Neural progenitor cell (in vitro differentiated cells): ENCODE measurements at regions not wholly inside any gene's neighbourhood (a gene's known extent, or its start where the extent isn't known, plus 50 kb on each side); places are given as distances from the start of the nearest gene placed in this dataset.

Experiments
- DNase-seq: peaks from one replicate; pipeline ENCODE4 v3.0.0-alpha.2; 2016; ENCODE audit warnings: low spot score
- H2AFZ ChIP-seq: fragments of 200-600 bp; sonication (generic); replicated peaks from 2 replicates; pipeline ENCODE4 v1.6.1; 2016; ENCODE audit warnings: antibody characterized with exemption
- H3F3A ChIP-seq: fragments of 200-600 bp; sonication (generic); 2 replicates; pipeline ENCODE4 v1.6.1; 2016; ENCODE audit warnings: antibody characterized with exemption, low read depth
- H3K27ac ChIP-seq: fragments of 200-600 bp; sonication (generic); 2 replicates; pipeline ENCODE4 v1.5.1; 2016; ENCODE audit warnings: mild to moderate bottlenecking
- H3K27me3 ChIP-seq: fragments of 200-600 bp; sonication (generic); 2 replicates; pipeline ENCODE4 v1.6.1; 2016; ENCODE audit warnings: mild to moderate bottlenecking, moderate library complexity
- H3K36me3 ChIP-seq: fragments of 200-600 bp; sonication (generic); 2 replicates; pipeline ENCODE4 v1.5.1; 2016
- H3K4me1 ChIP-seq: fragments of 200-600 bp; sonication (generic); 2 replicates; pipeline ENCODE4 v1.6.1; 2016; ENCODE audit warnings: mixed run types
- H3K4me2 ChIP-seq: fragments of 200-600 bp; sonication (generic); 2 replicates; pipeline ENCODE4 v1.6.1; 2016
- H3K4me3 ChIP-seq: fragments of 200-600 bp; sonication (generic); 2 replicates; pipeline ENCODE4 v1.5.1; 2016
- H3K79me2 ChIP-seq: fragments of 200-600 bp; sonication (generic); 2 replicates; pipeline ENCODE4 v1.6.1; 2016; ENCODE audit warnings: low read depth
- H3K9ac ChIP-seq: fragments of 200-600 bp; sonication (generic); 2 replicates; pipeline ENCODE4 v1.6.1; 2016
- H3K9me3 ChIP-seq: fragments of 200-600 bp; sonication (generic); 2 replicates; pipeline ENCODE4 v1.5.1; 2016; ENCODE audit warnings: low read depth
- H4K20me1 ChIP-seq: fragments of 200-600 bp; sonication (generic); 2 replicates; pipeline ENCODE4 v1.6.1; 2016; ENCODE audit warnings: low read depth
- H3K27ac Mint-ChIP-seq: 3 replicates; pipeline ENCODE4 v1.8.0; 2021; ENCODE audit warnings: mixed read lengths
- H3K27me3 Mint-ChIP-seq: 2 replicates; pipeline ENCODE4 v1.8.0; 2022; ENCODE audit warnings: low read depth, mild to moderate bottlenecking, inconsistent platforms, moderate library complexity, mixed read lengths; ENCODE audit not compliant: insufficient read depth
- H3K36me3 Mint-ChIP-seq: 3 replicates; pipeline ENCODE4 v1.8.0; 2021; ENCODE audit warnings: mixed read lengths
- H3K4me1 Mint-ChIP-seq: 3 replicates; pipeline ENCODE4 v1.8.0; 2021; ENCODE audit warnings: mixed read lengths
- H3K4me3 Mint-ChIP-seq: 3 replicates; pipeline ENCODE4 v1.8.0; 2021; ENCODE audit warnings: mild to moderate bottlenecking, moderate library complexity, mixed read lengths
- H3K9me3 Mint-ChIP-seq: 3 replicates; pipeline ENCODE4 v1.8.0; 2020; ENCODE audit warnings: mixed read lengths
- CTCF ChIP-seq: fragments of 200-600 bp; sonication (generic); IDR thresholded peaks from 2 replicates; pipeline ENCODE4 v1.5.1; 2017; ENCODE audit warnings: antibody characterized with exemption, mild to moderate bottlenecking
- EZH2 ChIP-seq: fragments of 200-600 bp; sonication (generic); IDR thresholded peaks from 2 replicates; pipeline ENCODE4 v1.6.1; 2017; ENCODE audit warnings: antibody characterized with exemption, mild to moderate bottlenecking, moderate library complexity
- EZH2phosphoT487 ChIP-seq: fragments of 200-600 bp; sonication (generic); IDR thresholded peaks from 2 replicates; pipeline ENCODE4 v1.6.1; 2017; ENCODE audit warnings: antibody characterized with exemption

- Histone ChIP-seq H3K36me3 (no peaks in the 10 kb centered on the region), H3K79me2 (no peaks in the 10 kb centered on the region), H3F3A (no peaks in the 10 kb centered on the region), H2AFZ (no peak overlapping the region), H3K4me2 (no peak overlapping the region), H3K9ac (no peak overlapping the region), H4K20me1 (no peaks in the 10 kb centered on the region), H3K27ac (no peak overlapping the region), H3K27me3 (no peaks in the 10 kb centered on the region), H3K9me3 (no peaks in the 10 kb centered on the region), H3K4me1 (no peaks in the 10 kb centered on the region), H3K4me3 (no peak overlapping the region)
- Mint-ChIP-seq H3K27me3 (peaks cover 3% of the 10 kb centered on the region), H3K36me3 (no peaks in the 10 kb centered on the region), H3K4me1 (peaks cover 2% of the 10 kb centered on the region), H3K9me3 (no peaks in the 10 kb centered on the region), H3K4me3 (no peak overlapping the region), H3K27ac (no peak overlapping the region)
- TF ChIP-seq EZH2phosphoT487, result no peak
- TF ChIP-seq CTCF, result no peak
- TF ChIP-seq EZH2, result no peak
- no peak for DNase-seq
These were observed 1471.8 kb downstream of the EFNB2 start for GRCh38 chr13:105063676-105064075.

GRCh38 chr13:105059786-105060185, 1475.7 kb downstream of the EFNB2 start:
- H3K4me3 Mint-ChIP-seq, result no peak overlapping the region
- H2AFZ ChIP-seq, result no peak overlapping the region
- no peaks in the 10 kb centered on the region for H3K79me2 ChIP-seq
- no peaks in the 10 kb centered on the region for H3K36me3 Mint-ChIP-seq
- H3K4me1 ChIP-seq, result no peaks in the 10 kb centered on the region
- TF ChIP-seq EZH2 (no peak), EZH2phosphoT487 (no peak), CTCF (no peak)
- no peaks in the 10 kb centered on the region for H3F3A ChIP-seq
- peaks cover 3% of the 10 kb centered on the region for H3K27me3 Mint-ChIP-seq
- H3K4me2 ChIP-seq, result no peak overlapping the region
- DNase-seq, result no peak
- no peak overlapping the region for H3K9ac ChIP-seq
- H3K9me3 Mint-ChIP-seq, result no peaks in the 10 kb centered on the region
- H3K27ac ChIP-seq, result no peak overlapping the region
- H3K4me1 Mint-ChIP-seq, result peaks cover 3% of the 10 kb centered on the region
- no peak overlapping the region for H3K27ac Mint-ChIP-seq
- no peaks in the 10 kb centered on the region for H3K36me3 ChIP-seq
- no peaks in the 10 kb centered on the region for H3K9me3 ChIP-seq
- H3K27me3 ChIP-seq, result no peaks in the 10 kb centered on the region
- H3K4me3 ChIP-seq, result no peak overlapping the region
- H4K20me1 ChIP-seq, result no peaks in the 10 kb centered on the region

GRCh38 chr13:105058517-105058916, 1476.9 kb downstream of the EFNB2 start:
- Histone ChIP-seq H3K4me2 (no peak overlapping the region), H3K27ac (no peak overlapping the region), H3K27me3 (no peaks in the 10 kb centered on the region), H3K36me3 (no peaks in the 10 kb centered on the region), H3F3A (no peaks in the 10 kb centered on the region), H4K20me1 (no peaks in the 10 kb centered on the region), H2AFZ (no peak overlapping the region), H3K4me1 (no peaks in the 10 kb centered on the region), H3K9ac (no peak overlapping the region), H3K9me3 (no peaks in the 10 kb centered on the region), H3K79me2 (no peaks in the 10 kb centered on the region), H3K4me3 (no peak overlapping the region)
- H3K27me3 Mint-ChIP-seq, result peaks cover 3% of the 10 kb centered on the region
- peaks cover 3% of the 10 kb centered on the region for H3K4me1 Mint-ChIP-seq
- no peaks in the 10 kb centered on the region for H3K36me3 Mint-ChIP-seq
- no peak overlapping the region for H3K4me3 Mint-ChIP-seq
- no peak for TF ChIP-seq CTCF
- no peak for TF ChIP-seq EZH2phosphoT487
- TF ChIP-seq EZH2, result no peak
- H3K9me3 Mint-ChIP-seq, result no peaks in the 10 kb centered on the region
- no peak overlapping the region for H3K27ac Mint-ChIP-seq
- DNase-seq, result no peak

- Mint-ChIP-seq H3K9me3 (no peaks in the 10 kb centered on the region), H3K4me1 (peaks cover 3% of the 10 kb centered on the region), H3K4me3 (no peak overlapping the region), H3K27ac (no peak overlapping the region), H3K36me3 (no peaks in the 10 kb centered on the region), H3K27me3 (peaks cover 3% of the 10 kb centered on the region)
- no peaks in the 10 kb centered on the region for H3K4me1 ChIP-seq
- H3K4me3 ChIP-seq, result no peak overlapping the region
- H4K20me1 ChIP-seq, result no peaks in the 10 kb centered on the region
- no peak overlapping the region for H3K27ac ChIP-seq
- TF ChIP-seq EZH2 (no peak), EZH2phosphoT487 (no peak), CTCF (no peak)
- no peaks in the 10 kb centered on the region for H3F3A ChIP-seq
- H3K36me3 ChIP-seq, result no peaks in the 10 kb centered on the region
- H3K79me2 ChIP-seq, result no peaks in the 10 kb centered on the region
- no peak overlapping the region for H3K4me2 ChIP-seq
- no peak overlapping the region for H2AFZ ChIP-seq
- no peak for DNase-seq
- H3K9me3 ChIP-seq, result no peaks in the 10 kb centered on the region
- H3K27me3 ChIP-seq, result no peaks in the 10 kb centered on the region
- H3K9ac ChIP-seq, result no peak overlapping the region
These were observed 1482.8 kb downstream of the EFNB2 start for GRCh38 chr13:105052711-105053110.
